OCI-LY7 (cell line): ENCODE measurements at regions not wholly inside any gene's neighbourhood (a gene's known extent, or its start where the extent isn't known, plus 50 kb on each side); places are given as distances from the start of the nearest gene placed in this dataset.
"Not testable (repeated sequence)": the region's sequence is repeated elsewhere in the genome, so short reads cannot be mapped to it uniquely, and the experiment has no call there.

Source experiments
- BruUV-seq: library from RNA; stranded (reverse); fragments of 400-500 nt; replicated peaks from 2 replicates; lab custom pipeline; 2021; lab: Mats Ljungman, UMichigan
- CTCF ChIA-PET: fragments of 300-600 bp; sonication (Branson Sonifier 250); formaldehyde crosslinking; loops from one replicate; lab custom pipeline; 2022; ENCODE audit warnings: antibody characterized with exemption; ENCODE audit not compliant: unreplicated experiment; lab: Charles Lee
- POLR2A ChIA-PET: fragments of 300-600 bp; sonication (Branson Sonifier 250); formaldehyde crosslinking; loops from one replicate; lab custom pipeline; 2022; ENCODE audit warnings: antibody characterized with exemption; lab: Charles Lee
- DNase-seq: peaks from one replicate; pipeline ENCODE4 v3.0.0-alpha.2; 2015; ENCODE audit warnings: low spot score
- H2AFZ ChIP-seq: fragments of 200-600 bp; sonication (generic), shearing (Covaris generic); 2 replicates; pipeline ENCODE4 v1.6.1; 2014; ENCODE audit warnings: mild to moderate bottlenecking, antibody characterized with exemption, low read length, moderate library complexity
- H3K27ac ChIP-seq: fragments of 200-600 bp; sonication (generic); 2 replicates; pipeline ENCODE4 v1.5.1; 2014; ENCODE audit warnings: mixed run types, low read depth, mild to moderate bottlenecking, moderate library complexity, low read length, inconsistent platforms; ENCODE audit not compliant: poor library complexity, severe bottlenecking
- H3K36me3 ChIP-seq: fragments of 200-600 bp; sonication (generic); 2 replicates; pipeline ENCODE4 v1.6.1; 2014; ENCODE audit warnings: mild to moderate bottlenecking, antibody characterized with exemption, low read length, moderate library complexity, mixed read lengths; ENCODE audit not compliant: insufficient read depth
- H3K4me1 ChIP-seq: fragments of 200-600 bp; sonication (generic); 2 replicates; pipeline ENCODE4 v1.5.1; 2014; ENCODE audit warnings: mild to moderate bottlenecking, low read length; ENCODE audit not compliant: insufficient read depth, poor library complexity, severe bottlenecking
- H3K4me2 ChIP-seq: fragments of 200-600 bp; sonication (generic); 2 replicates; pipeline ENCODE4 v1.6.1; 2014; ENCODE audit warnings: mild to moderate bottlenecking, low read length
- H3K4me3 ChIP-seq: fragments of 200-600 bp; sonication (generic); 2 replicates; pipeline ENCODE4 v1.5.1; 2014; ENCODE audit warnings: mild to moderate bottlenecking, low read depth, low read length; ENCODE audit not compliant: poor library complexity, severe bottlenecking
- H3K79me2 ChIP-seq: fragments of 200-600 bp; sonication (generic); 2 replicates; pipeline ENCODE4 v1.6.1; 2016; ENCODE audit warnings: low read depth, mild to moderate bottlenecking, low read length, moderate library complexity, mixed read lengths; ENCODE audit not compliant: insufficient read depth
- H3K9me2 ChIP-seq: fragments of 200-600 bp; sonication (generic); 2 replicates; pipeline ENCODE4 v1.6.1; 2016; ENCODE audit warnings: mild to moderate bottlenecking, low read length, mixed read lengths; ENCODE audit not compliant: insufficient read depth
- H3K9me3 ChIP-seq: fragments of 200-600 bp; sonication (generic); 2 replicates; pipeline ENCODE4 v1.6.1; 2014; ENCODE audit warnings: mild to moderate bottlenecking, mixed run types, low read length, mixed read lengths
- H4K20me1 ChIP-seq: fragments of 200-600 bp; sonication (generic); 2 replicates; pipeline ENCODE4 v1.6.1; 2014; ENCODE audit warnings: mild to moderate bottlenecking, antibody characterized with exemption, low read length, moderate library complexity, mixed read lengths; ENCODE audit not compliant: insufficient read depth
- EZH2phosphoT487 ChIP-seq: fragments of 200-600 bp; sonication (generic); IDR thresholded peaks from 2 replicates; pipeline ENCODE4 v1.6.1; 2018; ENCODE audit warnings: low read depth, borderline replicate concordance, mild to moderate bottlenecking, mixed run types, antibody characterized with exemption, low read length, moderate library complexity, mixed read lengths
- intact Hi-C: fragments of 100-400 bp; cut with micrococcal nuclease; formaldehyde crosslinking; loops from one replicate; pipeline ENCODE4 v1.10.0; 2022; ENCODE audit not compliant: unreplicated experiment
- TF ChIP-seq, protein P1 (sequence below): fragments of 200-600 bp; sonication (generic); conservative IDR thresholded peaks from 2 replicates; pipeline ENCODE4 v1.5.1; 2014; ENCODE audit warnings: mild to moderate bottlenecking, antibody characterized with exemption, low read length, moderate library complexity, mixed read lengths

GRCh38 chr16:25566183-25566582 is 125.6 kb upstream of the HS3ST4 start:
- H4K20me1 ChIP-seq: no peaks in the 10 kb centered on the region
- H3K27ac ChIP-seq: no peak overlapping the region
- H3K9me3 ChIP-seq: no peaks in the 10 kb centered on the region
- H3K79me2 ChIP-seq: no peaks in the 10 kb centered on the region
- no peaks in the 10 kb centered on the region for H3K9me2 ChIP-seq
- BruUV-seq: no TSS peak
- no peak for DNase-seq
- no peak overlapping the region for H2AFZ ChIP-seq
- no peak for TF ChIP-seq EZH2phosphoT487
- TF ChIP-seq, protein P1, sequence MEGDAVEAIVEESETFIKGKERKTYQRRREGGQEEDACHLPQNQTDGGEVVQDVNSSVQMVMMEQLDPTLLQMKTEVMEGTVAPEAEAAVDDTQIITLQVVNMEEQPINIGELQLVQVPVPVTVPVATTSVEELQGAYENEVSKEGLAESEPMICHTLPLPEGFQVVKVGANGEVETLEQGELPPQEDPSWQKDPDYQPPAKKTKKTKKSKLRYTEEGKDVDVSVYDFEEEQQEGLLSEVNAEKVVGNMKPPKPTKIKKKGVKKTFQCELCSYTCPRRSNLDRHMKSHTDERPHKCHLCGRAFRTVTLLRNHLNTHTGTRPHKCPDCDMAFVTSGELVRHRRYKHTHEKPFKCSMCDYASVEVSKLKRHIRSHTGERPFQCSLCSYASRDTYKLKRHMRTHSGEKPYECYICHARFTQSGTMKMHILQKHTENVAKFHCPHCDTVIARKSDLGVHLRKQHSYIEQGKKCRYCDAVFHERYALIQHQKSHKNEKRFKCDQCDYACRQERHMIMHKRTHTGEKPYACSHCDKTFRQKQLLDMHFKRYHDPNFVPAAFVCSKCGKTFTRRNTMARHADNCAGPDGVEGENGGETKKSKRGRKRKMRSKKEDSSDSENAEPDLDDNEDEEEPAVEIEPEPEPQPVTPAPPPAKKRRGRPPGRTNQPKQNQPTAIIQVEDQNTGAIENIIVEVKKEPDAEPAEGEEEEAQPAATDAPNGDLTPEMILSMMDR: no peak
- CTCF ChIA-PET: no interaction called here
- H3K4me1 ChIP-seq: no peaks in the 10 kb centered on the region
- intact Hi-C loops: no loop called here
- no peak overlapping the region for H3K4me2 ChIP-seq
- POLR2A ChIA-PET: no interaction called here
- H3K4me3 ChIP-seq: no peak overlapping the region
- no peaks in the 10 kb centered on the region for H3K36me3 ChIP-seq

DNA sequence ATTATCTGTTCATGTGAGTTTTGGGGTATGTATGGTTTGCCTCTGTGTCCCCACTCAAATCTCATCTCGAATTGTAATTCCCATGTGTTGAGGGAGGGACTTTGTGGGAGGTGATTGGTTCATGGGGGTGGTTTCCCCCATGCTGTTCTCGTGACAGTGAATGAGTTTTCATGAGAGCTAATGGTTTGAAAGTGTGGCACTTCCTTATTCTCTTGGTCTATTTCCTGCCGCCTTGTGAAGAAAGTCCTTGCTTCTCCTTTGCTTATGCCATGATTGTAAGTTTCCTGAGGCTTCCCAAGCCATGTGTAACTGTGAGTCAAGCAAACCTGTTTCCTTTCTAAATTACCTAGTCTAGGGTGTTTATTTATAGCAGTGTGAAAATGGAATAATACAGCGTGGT is 128.1 kb upstream of the HS3ST4 start:
- no peak overlapping the region for H3K27ac ChIP-seq
- DNase-seq: no peak
- H3K79me2 ChIP-seq: no peaks in the 10 kb centered on the region
- H4K20me1 ChIP-seq: no peaks in the 10 kb centered on the region
- no peaks in the 10 kb centered on the region for H3K4me1 ChIP-seq
- ChIA-PET POLR2A (no interaction called here), CTCF (no interaction called here)
- no peaks in the 10 kb centered on the region for H3K36me3 ChIP-seq
- no peaks in the 10 kb centered on the region for H3K9me3 ChIP-seq
- BruUV-seq: no TSS peak
- intact Hi-C loops: no loop called here
- no peak overlapping the region for H3K4me3 ChIP-seq
- TF ChIP-seq, protein P1: no peak
- no peak for TF ChIP-seq EZH2phosphoT487
- H3K9me2 ChIP-seq: no peaks in the 10 kb centered on the region
- H3K4me2 ChIP-seq: no peak overlapping the region
- no peak overlapping the region for H2AFZ ChIP-seq

- intact Hi-C loops, H3K27ac ChIP-seq, DNase-seq, H3K4me1 ChIP-seq, H3K9me2 ChIP-seq, H3K36me3 ChIP-seq, H2AFZ ChIP-seq, H3K4me2 ChIP-seq, CTCF ChIA-PET, H3K79me2 ChIP-seq, H4K20me1 ChIP-seq, H3K4me3 ChIP-seq, BruUV-seq, H3K9me3 ChIP-seq: not testable (repeated sequence)
- POLR2A ChIA-PET: interaction anchor here (0.7 kb wide), 1 partner anchor 20 kb away, joined by 3 read pairs; no protein-coding TSS in a partner anchor
Observed at GRCh38 chr16:25561723-25562122, 130.0 kb upstream of the HS3ST4 start.

GRCh38 chr16:25556968-25557312 is 134.8 kb upstream of the HS3ST4 start:
- BruUV-seq, H3K4me2 ChIP-seq, H2AFZ ChIP-seq, DNase-seq, H4K20me1 ChIP-seq, H3K4me3 ChIP-seq, intact Hi-C loops, CTCF ChIA-PET, H3K27ac ChIP-seq, H3K36me3 ChIP-seq, H3K79me2 ChIP-seq, H3K4me1 ChIP-seq, H3K9me3 ChIP-seq, POLR2A ChIA-PET, H3K9me2 ChIP-seq: not testable (repeated sequence)

DNA sequence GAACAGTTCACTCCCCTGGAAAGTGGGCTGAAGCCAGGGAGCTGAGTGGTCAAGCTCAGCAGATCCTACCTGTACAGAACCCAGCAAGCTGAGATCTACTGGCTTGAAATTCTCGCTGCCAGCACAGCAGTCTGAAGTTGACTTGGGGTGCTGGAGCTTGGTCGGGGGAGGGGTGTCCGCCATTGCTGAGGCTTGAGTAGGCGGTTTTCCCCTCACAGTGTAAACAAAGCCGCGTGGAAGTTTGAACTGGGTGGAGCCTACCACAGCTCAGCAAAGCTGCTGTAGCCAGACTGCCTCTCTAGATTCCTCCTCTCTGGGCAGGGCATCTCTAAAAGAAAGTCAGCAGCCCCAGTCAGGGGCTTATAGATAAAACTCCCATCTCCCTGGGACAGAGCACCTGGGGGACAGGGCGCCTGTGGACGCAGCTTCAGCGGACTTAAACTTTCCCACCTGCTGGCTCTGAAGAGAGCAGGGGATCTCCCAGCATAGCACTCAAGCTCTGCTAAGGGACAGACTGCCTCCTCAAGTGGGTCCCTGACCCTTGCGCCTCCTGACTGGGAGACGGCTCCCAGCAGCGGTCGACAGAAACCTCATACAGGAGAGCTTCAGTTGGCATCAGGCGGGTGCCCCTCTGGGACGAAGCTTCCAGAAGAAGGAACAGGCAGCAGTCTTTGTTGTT is 135.3 kb upstream of the HS3ST4 start:
- H4K20me1 ChIP-seq, H3K79me2 ChIP-seq, intact Hi-C loops, H3K36me3 ChIP-seq, H3K4me2 ChIP-seq, H2AFZ ChIP-seq, H3K9me2 ChIP-seq, H3K27ac ChIP-seq, H3K9me3 ChIP-seq, H3K4me3 ChIP-seq, BruUV-seq, CTCF ChIA-PET, H3K4me1 ChIP-seq, DNase-seq, POLR2A ChIA-PET: not testable (repeated sequence)
